ENCODE measurements at regions not wholly inside any gene's neighbourhood (a gene's known extent, or its start where the extent isn't known, plus 50 kb on each side); places are given as distances from the start of the nearest gene placed in this dataset.

DNA sequence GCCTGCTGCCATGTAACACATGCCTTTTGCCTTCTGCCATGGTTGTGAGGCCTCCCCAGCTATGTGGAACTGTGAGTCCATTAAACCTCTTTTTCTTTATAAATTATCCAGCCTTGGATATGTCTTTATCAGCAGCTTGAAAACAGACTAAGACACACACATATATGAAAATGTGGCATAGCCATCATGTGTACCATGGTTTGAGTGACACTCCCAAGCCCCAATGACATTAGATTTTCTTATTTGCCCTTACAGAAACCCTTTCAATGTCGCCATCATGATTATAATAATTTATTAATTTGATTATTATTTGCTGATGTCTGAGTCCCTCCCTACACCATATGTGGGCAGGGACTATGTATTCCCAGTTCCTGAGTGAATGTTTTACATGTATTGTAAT lies 63.5 kb upstream of the FGGY start:
- WGBS, 3 donors = 88 to 93% (median 93%) methylated on average over 1 of the region's 1 CpG
- TF ChIP-seq POLR2A (IDR thresholded peaks at IDR 0.05) (no peak), CTCF (IDR thresholded peaks at IDR 0.05) (no peak)

GRCh38 chr1:59236721-59237545 lies 60.0 kb upstream of the FGGY start:
- H3K36me3 ChIP-seq = no peaks in the 10 kb centered on the region
- no peak for DNase-seq
- 90 to 93% (median 90%) methylated on average over 3 of the region's 3 CpGs for WGBS, 3 donors
- no peaks in the 10 kb centered on the region for H3K27me3 ChIP-seq
- TF ChIP-seq POLR2A (IDR thresholded peaks at IDR 0.05) = no peak
- no peak for TF ChIP-seq EP300 (IDR thresholded peaks at IDR 0.05)
- no peak for TF ChIP-seq CTCF (IDR thresholded peaks at IDR 0.05)
- H3K27ac ChIP-seq = no peak overlapping the region
- H3K9me3 ChIP-seq = no peaks in the 10 kb centered on the region
- no peak overlapping the region for H3K4me3 ChIP-seq
- intact Hi-C loops (cut with DNase I) = no loop called here
- H3K4me1 ChIP-seq (ENCODE audit: insufficient read depth) = no peaks in the 10 kb centered on the region

More for the DNA sequence above, 63.5 kb upstream of the FGGY start:
- no peaks in the 10 kb centered on the region for H3K9me3 ChIP-seq
- no peaks in the 10 kb centered on the region for H3K27me3 ChIP-seq
- no peak overlapping the region for H3K27ac ChIP-seq
- no peak for DNase-seq
- no peaks in the 10 kb centered on the region for H3K4me1 ChIP-seq (ENCODE audit: insufficient read depth)
- intact Hi-C loops (cut with DNase I) = no loop called here
- H3K4me3 ChIP-seq = no peak overlapping the region
- H3K36me3 ChIP-seq = no peaks in the 10 kb centered on the region

GRCh38 chr1:59237900-59238299 lies 59.0 kb upstream of the FGGY start:
- no peaks in the 10 kb centered on the region for H3K9me3 ChIP-seq
- H3K36me3 ChIP-seq = no peaks in the 10 kb centered on the region
- H3K27ac ChIP-seq = no peak overlapping the region
- WGBS, 3 donors = 73 to 82% (median 76%) methylated on average over 2 of the region's 2 CpGs
- H3K27me3 ChIP-seq = no peaks in the 10 kb centered on the region
- no peak overlapping the region for H3K4me3 ChIP-seq
- DNase-seq = no peak
- no peaks in the 10 kb centered on the region for H3K4me1 ChIP-seq (ENCODE audit: insufficient read depth)
- no peak for TF ChIP-seq POLR2A (IDR thresholded peaks at IDR 0.05)
- TF ChIP-seq CTCF (IDR thresholded peaks at IDR 0.05) = no peak
- no peak for TF ChIP-seq EP300 (IDR thresholded peaks at IDR 0.05)
- intact Hi-C loops (cut with DNase I) = no loop called here

- Histone ChIP-seq H3K4me3 (no peak overlapping the region), H3K4me1 (ENCODE audit: insufficient read depth) (no peaks in the 10 kb centered on the region), H3K27me3 (no peaks in the 10 kb centered on the region), H3K27ac (no peak overlapping the region), H3K9me3 (no peaks in the 10 kb centered on the region), H3K36me3 (no peaks in the 10 kb centered on the region)
- intact Hi-C loops (cut with DNase I) = no loop called here
- DNase-seq = no peak
- 82 to 91% (median 90%) methylated on average over 5 of the region's 5 CpGs for WGBS, 3 donors
- no peak for TF ChIP-seq EP300 (IDR thresholded peaks at IDR 0.05)
- TF ChIP-seq CTCF (IDR thresholded peaks at IDR 0.05) = no peak
- no peak for TF ChIP-seq POLR2A (IDR thresholded peaks at IDR 0.05)
These were observed 58.5 kb upstream of the FGGY start for GRCh38 chr1:59238333-59238934.

Measured in ovary (tissue), 7 donors.